ENCODE measurements at regions not wholly inside any gene's neighbourhood (a gene's known extent, or its start where the extent isn't known, plus 50 kb on each side); places are given as distances from the start of the nearest gene placed in this dataset.

GRCh38 chr3:67719333-67719732, 64.9 kb upstream of the SUCLG2 start:
- Mint-ChIP-seq H3K4me1 (no peaks in the 10 kb centered on the region), H3K36me3 (no peaks in the 10 kb centered on the region), H3K4me3 (no peak overlapping the region), H3K27me3 (ENCODE audit: low read depth in 3 of 3) (no peaks in the 10 kb centered on the region), H3K9me3 (peaks cover 2 to 15% (median 7%) of the 10 kb centered on the region in 7 donors), H3K27ac (no peak overlapping the region)
- Histone ChIP-seq H3K4me3 (replicated peaks in 1 of 3; ENCODE audit: low read depth in 2 of 3, low read length in 3 of 3) (no peak overlapping the region), H3K9ac (ENCODE audit: insufficient read depth, low read length, poor library complexity, severe bottlenecking) (no peak overlapping the region), H4K20me1 (ENCODE audit: insufficient read depth, low read length) (no peaks in the 10 kb centered on the region), H3K4me2 (replicated peaks; ENCODE audit: extremely low read depth, low read length, poor library complexity, severe bottlenecking) (no peak overlapping the region), H3K27ac (ENCODE audit: low read depth in 1 of 2, low read length in 2 of 2) (no peak overlapping the region), H3K36me3 (replicated peaks in 1 of 2; ENCODE audit: control insufficient read depth in 1 of 2, insufficient read depth in 2 of 2, low read length in 2 of 2) (no peaks in the 10 kb centered on the region), H3K27me3 (ENCODE audit: control insufficient read depth in 2 of 2, insufficient read depth in 2 of 2, low read length in 2 of 2) (no peaks in the 10 kb centered on the region), H3K79me2 (ENCODE audit: insufficient read depth, low read length) (no peaks in the 10 kb centered on the region), H2AFZ (ENCODE audit: insufficient read depth, low read depth, low read length, poor library complexity, severe bottlenecking) (no peak overlapping the region), H3K9me3 (replicated peaks in 1 of 2; ENCODE audit: control insufficient read depth in 1 of 2, insufficient read depth in 1 of 2, low read length in 2 of 2) (peaks cover 0 to 3% of the 10 kb centered on the region in 2 donors), H3K4me1 (ENCODE audit: control insufficient read depth in 1 of 2, insufficient read depth in 2 of 2, low read length in 2 of 2) (no peaks in the 10 kb centered on the region)
- DNase-seq, result no peak
- no peak for TF ChIP-seq CTCF (IDR thresholded peaks at IDR 0.05)
- intact Hi-C loops (cut with micrococcal nuclease), result no loop called here
- WGBS (ENCODE audit: insufficient coverage), result no CpG with 5 or more reads among the region's 3 CpGs

DNA sequence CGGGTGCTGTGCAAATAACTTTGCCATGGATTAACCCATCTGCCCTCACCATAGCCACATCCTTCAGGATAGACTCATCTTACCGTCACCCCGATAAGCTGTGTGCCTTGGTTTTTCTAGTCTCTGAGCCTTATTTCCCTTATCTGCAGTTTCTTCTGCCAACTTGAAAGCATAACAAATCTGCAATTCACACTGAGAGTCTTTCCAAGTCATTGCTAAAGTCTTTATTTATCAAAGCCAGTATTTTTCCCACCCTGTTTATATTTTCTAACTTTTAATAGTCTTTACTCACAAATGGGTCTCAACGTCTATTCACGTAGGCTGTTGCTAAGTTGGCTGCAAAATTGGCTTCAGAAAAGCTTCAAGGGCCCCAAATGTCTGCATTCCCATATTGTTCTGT, 61.6 kb upstream of the SUCLG2 start:
- no peak overlapping the region for H2AFZ ChIP-seq (ENCODE audit: insufficient read depth, low read depth, low read length, poor library complexity, severe bottlenecking)
- no peak overlapping the region for H3K4me2 ChIP-seq (replicated peaks; ENCODE audit: extremely low read depth, low read length, poor library complexity, severe bottlenecking)
- no peaks in the 10 kb centered on the region for H3K9me3 ChIP-seq (replicated peaks in 1 of 2; ENCODE audit: control insufficient read depth in 1 of 2, insufficient read depth in 1 of 2, low read length in 2 of 2)
- no peaks in the 10 kb centered on the region for H3K36me3 ChIP-seq (replicated peaks in 1 of 2; ENCODE audit: control insufficient read depth in 1 of 2, insufficient read depth in 2 of 2, low read length in 2 of 2)
- no peak overlapping the region for H3K9ac ChIP-seq (ENCODE audit: insufficient read depth, low read length, poor library complexity, severe bottlenecking)
- Mint-ChIP-seq H3K9me3 (peaks cover 0 to 9% (median 3%) of the 10 kb centered on the region in 7 donors), H3K4me1 (no peaks in the 10 kb centered on the region), H3K27me3 (ENCODE audit: low read depth in 3 of 3) (no peaks in the 10 kb centered on the region), H3K4me3 (no peak overlapping the region), H3K27ac (no peak overlapping the region), H3K36me3 (no peaks in the 10 kb centered on the region)
- no peaks in the 10 kb centered on the region for H4K20me1 ChIP-seq (ENCODE audit: insufficient read depth, low read length)
- H3K4me1 ChIP-seq (ENCODE audit: control insufficient read depth in 1 of 2, insufficient read depth in 2 of 2, low read length in 2 of 2), result no peaks in the 10 kb centered on the region
- no peaks in the 10 kb centered on the region for H3K79me2 ChIP-seq (ENCODE audit: insufficient read depth, low read length)
- H3K27ac ChIP-seq (ENCODE audit: low read depth in 1 of 2, low read length in 2 of 2), result no peak overlapping the region
- 92% methylated on average over 4 of the region's 5 CpGs for WGBS (ENCODE audit: insufficient coverage)
- no peaks in the 10 kb centered on the region for H3K27me3 ChIP-seq (ENCODE audit: control insufficient read depth in 2 of 2, insufficient read depth in 2 of 2, low read length in 2 of 2)
- DNase-seq, result no peak
- H3K4me3 ChIP-seq (replicated peaks in 1 of 3; ENCODE audit: low read depth in 2 of 3, low read length in 3 of 3), result no peak overlapping the region
- no peak for TF ChIP-seq CTCF (IDR thresholded peaks at IDR 0.05)
- intact Hi-C loops (cut with micrococcal nuclease), result no loop called here
